ENCODE measurements at regions not wholly inside any gene's neighbourhood (a gene's known extent, or its start where the extent isn't known, plus 50 kb on each side); places are given as distances from the start of the nearest gene placed in this dataset.

DNA sequence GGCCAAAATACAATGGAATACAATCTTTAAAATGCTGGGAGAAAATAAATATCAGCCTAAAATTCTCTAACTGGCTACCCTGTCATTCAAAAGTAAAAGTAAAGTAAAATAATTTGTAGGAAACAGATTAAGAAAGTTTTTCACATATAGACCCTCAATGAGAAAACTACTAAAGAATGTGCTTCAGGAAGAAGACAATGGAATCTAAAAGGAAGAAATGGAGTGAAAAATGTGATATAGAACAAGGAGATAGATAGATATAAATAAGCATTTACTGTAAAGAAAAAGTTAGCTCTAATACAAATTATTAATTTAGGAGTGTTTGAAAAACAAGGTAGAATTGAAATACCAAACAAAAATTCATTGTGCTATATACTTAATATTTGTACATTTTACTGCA, 368.6 kb upstream of the MPDZ start:
- TF ChIP-seq, protein P1, sequence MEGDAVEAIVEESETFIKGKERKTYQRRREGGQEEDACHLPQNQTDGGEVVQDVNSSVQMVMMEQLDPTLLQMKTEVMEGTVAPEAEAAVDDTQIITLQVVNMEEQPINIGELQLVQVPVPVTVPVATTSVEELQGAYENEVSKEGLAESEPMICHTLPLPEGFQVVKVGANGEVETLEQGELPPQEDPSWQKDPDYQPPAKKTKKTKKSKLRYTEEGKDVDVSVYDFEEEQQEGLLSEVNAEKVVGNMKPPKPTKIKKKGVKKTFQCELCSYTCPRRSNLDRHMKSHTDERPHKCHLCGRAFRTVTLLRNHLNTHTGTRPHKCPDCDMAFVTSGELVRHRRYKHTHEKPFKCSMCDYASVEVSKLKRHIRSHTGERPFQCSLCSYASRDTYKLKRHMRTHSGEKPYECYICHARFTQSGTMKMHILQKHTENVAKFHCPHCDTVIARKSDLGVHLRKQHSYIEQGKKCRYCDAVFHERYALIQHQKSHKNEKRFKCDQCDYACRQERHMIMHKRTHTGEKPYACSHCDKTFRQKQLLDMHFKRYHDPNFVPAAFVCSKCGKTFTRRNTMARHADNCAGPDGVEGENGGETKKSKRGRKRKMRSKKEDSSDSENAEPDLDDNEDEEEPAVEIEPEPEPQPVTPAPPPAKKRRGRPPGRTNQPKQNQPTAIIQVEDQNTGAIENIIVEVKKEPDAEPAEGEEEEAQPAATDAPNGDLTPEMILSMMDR (IDR thresholded peaks at IDR 0.05; ENCODE audit: low read depth, low read length, poor library complexity, severe bottlenecking): no peak
- TF ChIP-seq EZH2phosphoT487 (IDR thresholded peaks at IDR 0.05; ENCODE audit: borderline replicate concordance, low read length): no peak

Data from DOHH2 (cell line).